Activated CD4-positive, alpha-beta memory T cell treated with anti-CD3 and anti-CD28 coated beads, Interleukin-2, amount 10 ng/mL, durations not matched to agents 7 days and 5 days (primary cell): ENCODE measurements at regions not wholly inside any gene's neighbourhood (a gene's known extent, or its start where the extent isn't known, plus 50 kb on each side); places are given as distances from the start of the nearest gene placed in this dataset.
A peak's percentile ranks its signal among the peaks of the same experiment; 100 is the strongest.
"Not testable (repeated sequence)": the region's sequence is repeated elsewhere in the genome, so short reads cannot be mapped to it uniquely, and the experiment has no call there.

ENCODE experiments used
- CTCF ChIA-PET: fragments of 350-600 bp; sonication (Branson Sonifier 250); formaldehyde crosslinking; loops from one replicate; lab custom pipeline; 2021; ENCODE audit warnings: antibody characterized with exemption, inconsistent platforms; lab: Charles Lee
- POLR2A ChIA-PET: fragments of 350-600 bp; sonication (Branson Sonifier 250); formaldehyde crosslinking; loops from one replicate; lab custom pipeline; 2021; ENCODE audit warnings: antibody characterized with exemption; lab: Charles Lee
- DNase-seq: peaks from one replicate; pipeline ENCODE4 v3.0.0-alpha.2; 2020
- H3K27ac Mint-ChIP-seq: one replicate; pipeline ENCODE4 v1.8.0; 2021; ENCODE audit warnings: mild to moderate bottlenecking, mixed read lengths
- H3K27me3 Mint-ChIP-seq: one replicate; pipeline ENCODE4 v1.8.0; 2021; ENCODE audit warnings: mixed read lengths
- H3K36me3 Mint-ChIP-seq: one replicate; pipeline ENCODE4 v1.8.0; 2021; ENCODE audit warnings: low read depth, mixed read lengths
- H3K4me1 Mint-ChIP-seq: one replicate; pipeline ENCODE4 v1.8.0; 2021; ENCODE audit warnings: mixed read lengths
- H3K4me3 Mint-ChIP-seq: one replicate; pipeline ENCODE4 v1.8.0; 2021; ENCODE audit warnings: mild to moderate bottlenecking, mixed read lengths
- H3K9me3 Mint-ChIP-seq: one replicate; pipeline ENCODE4 v1.8.0; 2021; ENCODE audit warnings: mixed read lengths

GRCh38 chr14:82035397-82035796, 501.7 kb upstream of the SEL1L start:
- Mint-ChIP-seq H3K4me1 (no peaks in the 10 kb centered on the region), H3K9me3 (peaks cover 4% of the 10 kb centered on the region), H3K36me3 (no peaks in the 10 kb centered on the region), H3K27ac (no peak overlapping the region), H3K27me3 (no peaks in the 10 kb centered on the region), H3K4me3 (no peak overlapping the region)
- no peak for DNase-seq
- ChIA-PET CTCF (no interaction called here), POLR2A (no interaction called here)

GRCh38 chr14:82038066-82038465, 504.4 kb upstream of the SEL1L start:
- H3K9me3 Mint-ChIP-seq, H3K27me3 Mint-ChIP-seq, CTCF ChIA-PET, H3K36me3 Mint-ChIP-seq, DNase-seq, POLR2A ChIA-PET, H3K4me3 Mint-ChIP-seq, H3K4me1 Mint-ChIP-seq, H3K27ac Mint-ChIP-seq: not testable (repeated sequence)

GRCh38 chr14:82045339-82045738, 511.7 kb upstream of the SEL1L start:
- ChIA-PET POLR2A (no interaction called here), CTCF (no interaction called here)
- Mint-ChIP-seq H3K4me3 (no peak overlapping the region), H3K27me3 (no peaks in the 10 kb centered on the region), H3K27ac (no peak overlapping the region), H3K36me3 (no peaks in the 10 kb centered on the region), H3K4me1 (no peaks in the 10 kb centered on the region), H3K9me3 (peaks cover 4% of the 10 kb centered on the region)
- DNase-seq, result no peak

DNA sequence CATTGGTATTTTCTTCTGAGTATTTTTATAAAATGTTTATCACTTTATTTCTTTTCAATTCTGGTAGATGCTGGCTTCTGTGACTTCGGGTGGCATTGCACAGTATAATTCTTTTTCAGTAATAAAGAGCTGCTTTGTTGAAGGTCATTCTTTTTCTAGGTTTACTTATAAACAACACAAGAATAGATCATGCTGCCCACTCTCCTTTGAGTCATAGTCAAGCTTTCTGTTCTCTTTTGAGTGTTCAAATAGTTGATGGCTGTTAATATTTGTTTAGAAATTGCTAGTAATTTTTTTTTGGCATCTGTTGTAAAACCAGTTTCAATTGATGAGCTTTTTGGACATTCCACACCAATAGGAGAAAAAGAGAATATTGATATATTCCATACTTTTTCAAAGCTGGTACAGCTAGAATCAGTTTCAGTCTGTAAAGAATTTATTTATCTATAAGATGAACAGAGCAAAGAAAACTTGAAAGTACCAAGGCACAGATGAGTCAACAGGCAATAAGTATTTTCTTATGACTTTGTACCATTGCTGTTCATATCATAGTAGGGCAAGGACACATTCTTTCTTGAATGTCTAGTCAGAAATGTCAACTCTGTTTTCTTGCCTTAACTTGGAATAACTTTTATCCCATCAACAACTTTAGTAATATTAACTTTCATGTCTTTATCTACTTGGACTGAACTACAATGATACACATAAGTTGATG, 513.0 kb upstream of the SEL1L start:
- Mint-ChIP-seq H3K27me3 (no peaks in the 10 kb centered on the region), H3K9me3 (peaks cover 5% of the 10 kb centered on the region)

GRCh38 chr14:82047777-82048470, 514.3 kb upstream of the SEL1L start:
- H3K27ac Mint-ChIP-seq, result no peak overlapping the region
- no peaks in the 10 kb centered on the region for H3K4me1 Mint-ChIP-seq
- no peaks in the 10 kb centered on the region for H3K36me3 Mint-ChIP-seq
- peaks cover 5% of the 10 kb centered on the region for H3K9me3 Mint-ChIP-seq
- no peak for DNase-seq
- ChIA-PET CTCF (no interaction called here), POLR2A (no interaction called here)
- no peaks in the 10 kb centered on the region for H3K27me3 Mint-ChIP-seq
- H3K4me3 Mint-ChIP-seq, result no peak overlapping the region

More for the DNA sequence above, 513.0 kb upstream of the SEL1L start:
- ChIA-PET POLR2A (no interaction called here), CTCF (no interaction called here)
- no peaks in the 10 kb centered on the region for H3K36me3 Mint-ChIP-seq
- H3K27ac Mint-ChIP-seq, result no peak overlapping the region
- no peak overlapping the region for H3K4me3 Mint-ChIP-seq
- H3K4me1 Mint-ChIP-seq, result no peaks in the 10 kb centered on the region
- no peak for DNase-seq

GRCh38 chr14:82052778-82053177, 519.1 kb upstream of the SEL1L start:
- no peak overlapping the region for H3K4me3 Mint-ChIP-seq
- POLR2A ChIA-PET, result no interaction called here
- H3K9me3 Mint-ChIP-seq, result peaks cover 7% of the 10 kb centered on the region

GRCh38 chr14:82055515-82056115, 522.0 kb upstream of the SEL1L start:
- Mint-ChIP-seq H3K4me1 (no peaks in the 10 kb centered on the region), H3K27ac (no peak overlapping the region), H3K4me3 (no peak overlapping the region), H3K27me3 (no peaks in the 10 kb centered on the region), H3K36me3 (no peaks in the 10 kb centered on the region), H3K9me3 (peaks cover 3% of the 10 kb centered on the region)
- ChIA-PET CTCF (no interaction called here), POLR2A (no interaction called here)
- DNase-seq, result no peak

More at GRCh38 chr14:82052778-82053177, 519.1 kb upstream of the SEL1L start:
- Mint-ChIP-seq H3K4me1 (no peaks in the 10 kb centered on the region), H3K36me3 (no peaks in the 10 kb centered on the region), H3K27ac (no peak overlapping the region), H3K27me3 (no peaks in the 10 kb centered on the region)
- CTCF ChIA-PET, result no interaction called here
- no peak for DNase-seq

DNA sequence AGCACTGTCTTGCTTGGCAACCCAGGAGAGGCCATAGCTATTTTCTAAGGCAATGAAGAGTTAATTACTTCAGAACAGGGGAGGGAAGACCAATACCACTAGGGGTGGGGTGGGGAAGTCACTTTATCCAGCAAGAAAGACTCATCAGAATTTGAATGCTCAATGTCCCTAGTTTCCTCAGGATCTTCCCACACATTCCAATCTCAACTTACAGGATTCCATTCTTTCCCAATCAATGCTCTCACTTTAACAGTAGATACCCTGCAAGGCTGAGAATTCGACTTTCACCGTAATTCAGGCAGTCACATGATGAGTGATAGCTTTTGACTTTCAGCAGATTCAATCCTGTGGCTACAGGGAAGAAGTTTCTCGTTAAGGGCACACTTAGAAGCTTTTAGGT, 526.6 kb upstream of the SEL1L start:
- ChIA-PET CTCF (no interaction called here), POLR2A (no interaction called here)
- DNase-seq, result no peak
- no peaks in the 10 kb centered on the region for H3K27me3 Mint-ChIP-seq
- H3K36me3 Mint-ChIP-seq, result no peaks in the 10 kb centered on the region
- no peak overlapping the region for H3K27ac Mint-ChIP-seq
- peaks cover 29% of the 10 kb centered on the region for H3K9me3 Mint-ChIP-seq
- H3K4me1 Mint-ChIP-seq, result no peaks in the 10 kb centered on the region
- no peak overlapping the region for H3K4me3 Mint-ChIP-seq

DNA sequence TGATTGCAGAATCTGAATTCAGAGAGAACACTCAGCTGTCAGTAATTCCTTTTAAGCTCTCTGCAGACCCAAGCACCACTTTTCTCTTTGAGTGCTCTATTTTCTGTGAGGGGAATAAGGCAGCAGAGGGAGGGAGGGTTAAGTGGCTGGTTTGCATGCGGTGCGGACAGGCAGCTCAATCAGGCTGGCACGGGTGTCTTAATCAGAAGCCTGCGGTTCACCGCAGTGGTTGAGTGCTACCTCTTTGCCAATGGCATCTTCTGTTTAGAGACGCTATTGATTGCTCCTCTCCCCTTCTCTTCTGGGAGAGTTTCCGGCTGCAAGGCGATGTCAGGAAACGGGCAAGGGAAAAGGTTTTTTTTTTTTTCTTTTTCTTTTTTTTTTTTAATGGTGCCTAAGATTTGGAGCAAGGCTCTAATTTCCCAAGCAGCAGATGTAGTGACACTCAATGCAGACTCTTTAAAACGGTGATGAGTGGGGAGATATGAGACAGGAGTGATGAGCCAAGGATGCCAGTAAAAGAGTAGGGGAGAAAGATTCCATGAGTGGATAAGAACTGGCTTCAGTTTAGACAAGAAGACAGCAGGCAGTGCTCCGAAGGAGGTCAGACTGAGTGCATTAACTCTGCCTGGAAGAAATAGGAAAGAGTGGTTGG, 533.7 kb upstream of the SEL1L start:
- no peaks in the 10 kb centered on the region for H3K4me1 Mint-ChIP-seq
- no peaks in the 10 kb centered on the region for H3K27me3 Mint-ChIP-seq
- ChIA-PET POLR2A (no interaction called here), CTCF (no interaction called here)
- no peak overlapping the region for H3K27ac Mint-ChIP-seq
- H3K9me3 Mint-ChIP-seq, result peaks cover 27% of the 10 kb centered on the region
- H3K4me3 Mint-ChIP-seq, result no peak overlapping the region
- DNase-seq, result no peak
- no peaks in the 10 kb centered on the region for H3K36me3 Mint-ChIP-seq

DNA sequence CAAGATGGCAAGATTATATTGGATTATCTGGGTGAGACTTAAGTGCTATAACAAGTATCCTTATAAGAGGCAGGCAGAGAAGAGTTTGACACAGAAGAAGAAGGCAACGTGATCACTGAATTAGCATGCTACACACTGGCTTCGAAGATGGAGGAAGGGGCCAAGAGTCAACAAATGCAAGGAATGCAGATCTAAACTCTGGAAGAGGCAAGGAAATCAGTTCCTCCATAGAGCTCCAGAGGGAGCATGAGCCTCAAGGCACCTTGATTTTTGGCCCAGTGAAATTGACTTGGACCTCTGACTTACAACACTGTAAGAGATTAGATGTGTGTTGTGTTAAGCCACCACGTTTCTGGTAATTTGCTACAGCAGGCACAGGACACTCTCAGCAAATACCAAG, 536.4 kb upstream of the SEL1L start:
- ChIA-PET POLR2A (no interaction called here), CTCF (no interaction called here)
- DNase-seq, result no peak
- Mint-ChIP-seq H3K36me3 (no peaks in the 10 kb centered on the region), H3K4me3 (no peak overlapping the region), H3K4me1 (no peaks in the 10 kb centered on the region), H3K9me3 (peaks cover 9% of the 10 kb centered on the region), H3K27me3 (no peaks in the 10 kb centered on the region), H3K27ac (no peak overlapping the region)

DNA sequence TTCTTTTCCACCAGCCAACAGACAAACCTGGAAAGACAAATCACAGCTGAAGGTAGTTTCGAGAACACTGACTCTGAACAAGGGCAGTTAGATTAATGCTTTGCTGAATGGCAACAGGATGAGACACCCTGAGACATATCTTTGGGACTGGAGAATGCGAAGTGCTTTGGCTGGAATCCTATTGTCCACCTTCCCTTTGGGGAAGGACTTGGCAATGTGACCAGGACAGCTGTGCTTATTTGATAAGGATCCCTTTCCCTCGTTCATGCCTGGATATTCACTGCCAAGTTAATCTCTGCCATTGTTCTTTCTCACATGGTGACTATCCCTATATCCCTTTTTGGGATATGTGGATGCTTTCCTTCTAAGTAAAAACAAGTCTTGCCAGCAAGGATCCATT, 537.1 kb upstream of the SEL1L start:
- no peak for DNase-seq
- Mint-ChIP-seq H3K4me3 (no peak overlapping the region), H3K4me1 (no peaks in the 10 kb centered on the region), H3K27me3 (no peaks in the 10 kb centered on the region), H3K36me3 (no peaks in the 10 kb centered on the region), H3K9me3 (peaks cover 6% of the 10 kb centered on the region), H3K27ac (no peak overlapping the region)
- POLR2A ChIA-PET, result no interaction called here
- CTCF ChIA-PET, result no interaction called here

- H3K9me3 Mint-ChIP-seq, result peaks cover 9% of the 10 kb centered on the region
- H3K4me1 Mint-ChIP-seq, result no peaks in the 10 kb centered on the region
- H3K27ac Mint-ChIP-seq, result no peak overlapping the region
- no peak overlapping the region for H3K4me3 Mint-ChIP-seq
- H3K27me3 Mint-ChIP-seq, result no peaks in the 10 kb centered on the region
- DNase-seq, result no peak
- ChIA-PET POLR2A (no interaction called here), CTCF (no interaction called here)
- no peaks in the 10 kb centered on the region for H3K36me3 Mint-ChIP-seq
These were observed 539.9 kb upstream of the SEL1L start for GRCh38 chr14:82073547-82073946.

GRCh38 chr14:82075566-82075965, 541.9 kb upstream of the SEL1L start:
- Mint-ChIP-seq H3K36me3 (no peaks in the 10 kb centered on the region), H3K9me3 (peaks cover 2% of the 10 kb centered on the region), H3K27me3 (no peaks in the 10 kb centered on the region), H3K4me3 (no peak overlapping the region), H3K4me1 (no peaks in the 10 kb centered on the region), H3K27ac (no peak overlapping the region)
- DNase-seq, result peak; percentile 25
- ChIA-PET CTCF (no interaction called here), POLR2A (no interaction called here)
